Transverse colon (tissue), 4 donors: ENCODE measurements at regions not wholly inside any gene's neighbourhood (a gene's known extent, or its start where the extent isn't known, plus 50 kb on each side); places are given as distances from the start of the nearest gene placed in this dataset.

Source experiments
- DNase-seq: peaks from one replicate; pipeline ENCODE4 v3.0.0-alpha.2; 2019
- H3K27ac ChIP-seq, 4 donors: fragments of 200-600 bp; sonication (generic); 2 replicates each; pipeline ENCODE4 v1.5.1; 2016 to 2018; ENCODE audit warnings: inconsistent platforms in 4 of 4
- H3K27me3 ChIP-seq: fragments of 200-600 bp; sonication (generic); 2 replicates; pipeline ENCODE4 v1.5.1; 2017; ENCODE audit warnings: inconsistent platforms
- H3K36me3 ChIP-seq, 4 donors: fragments of 200-600 bp; sonication (generic); 2 replicates each; pipeline ENCODE4 v1.5.1; 2017 to 2019; ENCODE audit warnings: inconsistent platforms in 4 of 4
- H3K4me1 ChIP-seq, 4 donors: fragments of 200-600 bp; sonication (generic); 2 replicates each; pipeline ENCODE4 v1.5.1; 2017 to 2020; ENCODE audit warnings: inconsistent platforms in 4 of 4
- H3K4me3 ChIP-seq, 4 donors: fragments of 200-600 bp; sonication (generic); 1 replicate in 1 of 4; 2 replicates in 3 of 4; pipeline versions ENCODE4 v1.5.1 to v1.6.1; 2017 to 2019; ENCODE audit warnings: inconsistent platforms in 4 of 4
- H3K9me3 ChIP-seq, 2 donors: fragments of 200-600 bp; sonication (generic); 2 replicates each; pipeline ENCODE4 v1.5.1; 2017 to 2019; ENCODE audit warnings: inconsistent platforms in 2 of 2
- CTCF ChIP-seq, 5 experiments: fragments of 200-600 bp in 3 of 5; fragments of 450-650 bp in 2 of 5; sonication (generic) in 3 of 5; IDR thresholded peaks; 1 replicate in 2 of 5; 2 replicates in 3 of 5; pipeline ENCODE4 v1.5.1; 2016 to 2017; ENCODE audit warnings: antibody characterized with exemption in 5 of 5, inconsistent platforms in 3 of 5, mild to moderate bottlenecking in 2 of 5, moderate library complexity in 1 of 5
- EP300 ChIP-seq: sonication (generic); formaldehyde crosslinking; IDR thresholded peaks from one replicate; pipeline ENCODE4 v1.6.1; 2017; ENCODE audit warnings: antibody characterized with exemption, low read depth
- POLR2A ChIP-seq: fragments of 450-650 bp; IDR thresholded peaks from one replicate; pipeline ENCODE4 v1.6.1; 2016; ENCODE audit warnings: antibody characterized with exemption, mild to moderate bottlenecking, moderate library complexity
- POLR2AphosphoS5 ChIP-seq, 3 donors: sonication (generic); formaldehyde crosslinking; IDR thresholded peaks; one replicate each; pipeline ENCODE4 v1.6.1; 2016; ENCODE audit warnings: antibody characterized with exemption in 3 of 3
- WGBS, 2 donors: methylation state at CpG; one replicate each; pipeline ENCODE4 v1.1.5; 2018; ENCODE audit warnings: low coverage in 1 of 2; 5-methylcytosine and 5-hydroxymethylcytosine counted together
- in situ Hi-C, 4 donors: fragments of 200-750 bp; cut with MboI; loops; one replicate each; pipeline versions ENCODE4 v1.15.0 to v1.15.1; 2017; ENCODE audit warnings: low sequenced_read_pairs in 3 of 4, low pct_ligation_motif_present in 1 of 4, low pct_unique_long_range_greater_than_20kb in 1 of 4
- intact Hi-C: fragments of 100-400 bp; cut with DNase I; formaldehyde crosslinking; loops from one replicate; pipeline ENCODE4 v1.15.1; 2023; ENCODE audit warnings: low total_unique reads

- Histone ChIP-seq H3K4me3 (no peak overlapping the region), H3K27ac (no peak overlapping the region), H3K4me1 (no peaks in the 10 kb centered on the region), H3K27me3 (no peaks in the 10 kb centered on the region), H3K9me3 (no peaks in the 10 kb centered on the region), H3K36me3 (no peaks in the 10 kb centered on the region)
- no peak for DNase-seq
- 37 to 48% methylated on average over 8 to 9 of the region's 9 CpGs for WGBS, 2 donors
- in situ Hi-C loops: no loop called here
- TF ChIP-seq EP300 (no peak), POLR2A (no peak)
- intact Hi-C loops: no loop called here
These were observed 83.9 kb downstream of the ING1 start for GRCh38 chr13:110797230-110797877.

GRCh38 chr13:110798081-110798994 is 84.8 kb downstream of the ING1 start:
- DNase-seq: no peak
- intact Hi-C loops: no loop called here
- in situ Hi-C loops: no loop called here

GRCh38 chr13:110799246-110800236 is 86.0 kb downstream of the ING1 start:
- H3K9me3 ChIP-seq: no peaks in the 10 kb centered on the region
- intact Hi-C loops: no loop called here
- peak in 2 of 3 donors; percentile 18 to 28 for TF ChIP-seq POLR2AphosphoS5 (IDR thresholded peaks at IDR 0.05)
- TF ChIP-seq EP300: no peak
- in situ Hi-C loops: loop anchor here in 3 of 4 donors (10.0 to 25.0 kb wide), 4 partner anchors 112 to 337 kb away; no protein-coding TSS in a partner anchor
- DNase-seq: no peak
- H3K27me3 ChIP-seq: no peaks in the 10 kb centered on the region
- H3K4me1 ChIP-seq: no peaks in the 10 kb centered on the region
- peak overlapping the region; percentile 32 to 50 (median 45) for H3K27ac ChIP-seq
- H3K4me3 ChIP-seq: peak overlapping the region in 2 of 4 donors; percentile 1 to 3
- WGBS, 2 donors: 45 to 56% methylated on average over 7 to 29 of the region's 30 CpGs
- H3K36me3 ChIP-seq: no peaks in the 10 kb centered on the region

More at GRCh38 chr13:110798081-110798994, 84.8 kb downstream of the ING1 start:
- no peak overlapping the region for H3K4me3 ChIP-seq
- H3K36me3 ChIP-seq: no peaks in the 10 kb centered on the region
- WGBS, 2 donors: 79 to 84% methylated on average over 12 to 18 of the region's 18 CpGs
- H3K27me3 ChIP-seq: no peaks in the 10 kb centered on the region
- TF ChIP-seq CTCF (IDR thresholded peaks at IDR 0.05) (no peak), EP300 (no peak), POLR2A (no peak), POLR2AphosphoS5 (IDR thresholded peaks at IDR 0.05) (no peak)
- no peaks in the 10 kb centered on the region for H3K4me1 ChIP-seq
- H3K9me3 ChIP-seq: no peaks in the 10 kb centered on the region
- no peak overlapping the region for H3K27ac ChIP-seq

GRCh38 chr13:110801044-110801443 is 87.5 kb downstream of the ING1 start:
- no peak for TF ChIP-seq CTCF (IDR thresholded peaks at IDR 0.05)
- no peak for TF ChIP-seq POLR2A
- no peak for TF ChIP-seq POLR2AphosphoS5 (IDR thresholded peaks at IDR 0.05)
- TF ChIP-seq EP300: no peak
- in situ Hi-C loops (loop anchor here in 3 of 4 donors (10.0 to 25.0 kb wide), 4 partner anchors 114 to 339 kb away; no protein-coding TSS in a partner anchor), intact Hi-C loops (no loop called here)
- H3K9me3 ChIP-seq: no peaks in the 10 kb centered on the region
- H3K4me3 ChIP-seq: no peak overlapping the region
- no peak for DNase-seq
- 76% methylated on average over 5 of the region's 7 CpGs; no CpG with 5 or more reads in 1 of the 2 donors for WGBS, 2 donors
- H3K27ac ChIP-seq: no peak overlapping the region
- H3K27me3 ChIP-seq: no peaks in the 10 kb centered on the region
- H3K36me3 ChIP-seq: no peaks in the 10 kb centered on the region
- H3K4me1 ChIP-seq: no peaks in the 10 kb centered on the region
